Activated CD4-positive, CD25-positive, alpha-beta regulatory T cell treated with anti-CD3 and anti-CD28 coated beads, Interleukin-2, amount 50 U/mL, for 16 hours (primary cell): ENCODE measurements at regions not wholly inside any gene's neighbourhood (a gene's known extent, or its start where the extent isn't known, plus 50 kb on each side); places are given as distances from the start of the nearest gene placed in this dataset.
"Not testable (repeated sequence)": the region's sequence is repeated elsewhere in the genome, so short reads cannot be mapped to it uniquely, and the experiment has no call there.

Experiments used
- DNase-seq: peaks from one replicate; pipeline ENCODE4 v3.0.0-alpha.2; 2020; ENCODE audit warnings: low read depth, low spot score

DNA sequence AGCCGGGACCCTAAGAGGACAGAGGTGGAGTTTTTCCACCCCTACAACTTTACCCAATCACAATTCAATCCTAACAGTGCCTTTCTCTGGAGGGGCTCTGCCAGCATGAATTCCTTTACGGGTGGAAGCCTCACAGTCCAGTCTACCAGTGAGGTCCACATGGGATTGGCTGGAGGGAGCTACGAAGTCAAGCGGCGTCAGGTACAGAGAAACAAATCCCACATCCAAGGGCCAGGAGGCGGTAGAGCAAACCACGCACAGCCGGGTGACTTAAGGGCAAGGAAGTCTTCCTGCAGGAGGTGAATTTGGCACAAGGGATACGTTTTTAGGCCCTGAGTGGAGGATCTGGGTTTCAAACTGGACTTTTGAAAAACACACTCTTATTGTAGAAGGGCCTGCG, 199.6 kb downstream of the UQCRFS1 start:
- DNase-seq, result no peak

DNA sequence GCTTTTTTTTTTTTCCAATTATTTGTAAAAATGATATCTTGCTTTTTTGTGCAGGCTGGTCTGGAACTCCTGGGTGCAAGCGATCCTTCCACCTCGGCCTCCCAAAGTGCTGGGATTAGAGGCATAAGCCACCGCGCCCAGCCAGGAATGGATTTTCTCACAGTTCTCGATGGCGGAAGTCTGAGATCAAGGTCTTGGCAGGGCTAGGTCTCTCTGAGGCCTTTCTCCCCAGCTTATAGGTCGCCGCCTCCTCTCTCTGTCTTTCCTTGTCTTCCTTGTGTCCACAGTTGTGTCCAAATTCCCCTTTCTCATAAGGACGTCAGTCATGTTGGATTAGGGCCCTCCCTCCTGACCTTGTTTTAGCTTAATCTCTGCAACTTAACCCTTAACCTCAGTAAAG, 200.5 kb downstream of the UQCRFS1 start:
- DNase-seq, result no peak

GRCh38 chr19:29010276-29010675, 202.7 kb downstream of the UQCRFS1 start:
- DNase-seq, result no peak

DNA sequence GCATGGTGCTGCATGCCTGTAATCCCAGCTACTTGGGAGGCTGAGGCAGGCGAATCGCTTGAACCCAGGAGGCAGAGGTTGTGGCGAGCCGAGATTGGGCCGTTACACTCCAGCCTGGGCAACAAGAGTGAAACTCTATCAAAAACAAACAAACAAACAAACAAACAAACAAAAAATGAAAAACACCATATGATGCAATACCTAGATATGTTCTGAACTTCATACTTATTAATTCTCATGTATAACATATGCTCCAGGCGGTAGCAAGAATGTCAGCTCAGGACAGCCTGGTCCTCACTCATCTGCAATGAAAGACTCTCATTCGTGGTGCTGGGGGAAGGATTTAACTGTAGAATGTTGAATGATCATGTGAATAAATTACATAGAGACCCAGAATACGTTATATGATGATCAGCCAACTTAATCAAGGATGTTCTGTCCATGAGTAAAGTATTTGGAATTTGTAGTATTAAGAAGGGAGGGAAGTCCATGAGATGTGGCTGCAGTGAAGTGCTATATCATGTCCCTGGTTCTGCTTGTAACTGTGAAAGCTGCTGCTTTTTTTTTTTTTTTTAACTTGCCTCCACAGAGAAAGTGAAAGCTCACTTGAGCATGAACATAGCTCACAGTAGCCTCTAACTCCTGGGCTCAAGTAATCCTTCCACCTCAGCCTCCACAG, 206.8 kb downstream of the UQCRFS1 start:
- no peak for DNase-seq

DNA sequence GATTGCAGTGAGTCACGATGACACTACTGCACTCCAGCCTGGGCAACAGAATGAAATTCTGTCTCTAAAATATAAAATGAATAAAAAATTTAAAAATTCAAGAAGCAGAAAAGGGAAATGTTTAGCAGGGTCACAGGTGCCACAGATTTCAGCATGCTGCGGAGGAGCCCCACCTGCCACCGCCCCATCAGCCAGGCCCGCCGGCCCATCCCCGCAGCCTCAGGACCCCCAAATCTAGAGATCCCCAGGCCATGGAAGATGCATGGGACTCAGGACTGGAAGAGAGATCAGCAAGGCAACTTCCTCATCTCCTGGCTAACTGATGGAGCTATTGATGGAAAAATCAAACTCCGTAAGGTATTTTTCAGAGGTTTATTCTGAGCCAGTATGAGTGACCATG, 208.2 kb downstream of the UQCRFS1 start:
- no peak for DNase-seq

DNA sequence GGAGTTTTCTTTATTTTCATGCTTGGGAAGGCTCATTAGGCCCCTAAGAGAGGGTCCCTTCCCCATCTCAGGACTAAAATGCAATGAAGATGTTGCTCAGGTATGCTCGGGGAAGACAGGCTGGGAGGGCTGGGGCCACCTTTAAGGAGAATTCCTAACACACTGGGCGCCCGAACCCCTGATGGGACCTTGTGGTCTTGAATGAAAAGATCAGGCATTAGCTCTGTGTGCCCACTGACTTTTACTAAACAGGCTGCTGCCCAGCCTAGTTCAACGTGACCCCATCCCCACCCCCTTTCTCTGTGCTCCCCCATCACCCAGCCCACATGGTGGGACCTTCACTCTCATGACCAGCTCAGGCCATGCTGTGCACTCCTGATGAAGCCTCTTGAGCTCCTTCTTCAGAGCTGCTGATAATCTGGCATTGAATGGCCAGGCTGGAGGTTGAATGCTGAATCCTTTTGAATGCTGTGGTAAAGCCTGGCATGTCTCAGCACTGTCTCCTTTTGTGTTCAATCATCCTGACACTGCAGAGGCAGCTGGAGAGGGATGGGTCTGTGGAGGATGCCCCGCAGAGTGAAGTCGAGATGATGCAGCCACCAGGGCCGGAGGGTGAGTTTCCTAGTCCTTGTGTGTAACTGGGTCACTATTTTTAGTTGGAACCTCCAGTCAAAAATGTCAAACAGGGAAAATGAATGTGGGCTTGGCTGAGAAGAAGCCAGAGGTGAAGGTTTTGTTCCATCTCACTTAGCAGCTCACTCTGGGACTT, 209.1 kb downstream of the UQCRFS1 start:
- no peak for DNase-seq

- DNase-seq, result no peak
Measured at GRCh38 chr19:29002336-29002735, 210.6 kb downstream of the UQCRFS1 start.

DNA sequence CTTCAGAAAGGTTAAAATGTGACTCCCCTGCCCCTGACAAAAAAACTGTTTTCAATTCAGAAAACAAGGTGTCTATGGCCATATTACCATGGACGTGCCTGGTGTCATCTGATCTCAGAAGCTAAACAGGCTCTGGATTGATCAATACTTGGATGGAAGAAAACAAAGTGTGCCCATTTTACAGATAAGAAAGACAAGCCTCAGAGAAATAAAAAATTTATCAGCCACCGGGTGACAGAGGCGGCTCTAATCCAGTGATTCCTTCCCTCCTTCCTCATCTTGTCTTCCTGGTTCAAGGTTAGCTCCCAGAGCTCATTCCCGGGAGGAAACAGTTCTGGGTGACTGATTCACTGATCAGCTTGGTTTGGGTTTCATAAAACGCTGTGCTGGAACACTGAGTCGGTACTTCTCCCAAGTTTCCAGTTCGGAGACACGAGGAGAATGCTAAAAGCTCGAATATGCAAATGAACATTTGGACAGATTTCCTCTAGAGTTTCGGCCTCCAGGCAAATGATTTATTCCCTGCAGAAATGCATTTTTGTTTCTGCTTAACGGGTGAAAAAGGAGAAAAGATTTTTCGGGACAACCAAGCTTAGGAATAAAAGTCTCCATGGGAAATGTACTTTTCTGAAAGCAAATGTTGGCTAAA, 211.2 kb downstream of the UQCRFS1 start:
- no peak for DNase-seq

DNA sequence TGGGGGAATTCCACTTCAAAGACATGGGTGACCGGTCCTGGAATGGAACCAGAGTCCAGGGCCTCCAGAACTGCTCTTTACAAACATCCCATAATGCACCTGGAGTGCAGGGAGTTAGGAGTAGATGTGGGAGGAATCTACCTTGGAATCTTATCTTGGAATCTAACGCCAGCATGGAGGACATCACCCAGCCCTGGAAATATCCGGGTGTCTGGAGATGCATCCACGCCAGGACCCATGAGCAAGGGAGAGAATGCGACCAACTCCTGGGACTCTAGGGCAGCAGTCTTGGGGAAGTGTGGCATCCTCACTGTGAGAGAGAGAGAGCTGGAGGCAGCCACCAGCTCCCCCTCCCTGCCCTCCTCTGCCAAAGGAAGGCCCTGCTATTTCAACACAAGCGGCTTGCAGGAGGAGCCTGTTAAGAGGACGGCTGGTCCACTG, 211.8 kb downstream of the UQCRFS1 start:
- DNase-seq, result no peak

- DNase-seq, result no peak
Measured at GRCh38 chr19:28999724-29000433, 213.1 kb downstream of the UQCRFS1 start.

DNA sequence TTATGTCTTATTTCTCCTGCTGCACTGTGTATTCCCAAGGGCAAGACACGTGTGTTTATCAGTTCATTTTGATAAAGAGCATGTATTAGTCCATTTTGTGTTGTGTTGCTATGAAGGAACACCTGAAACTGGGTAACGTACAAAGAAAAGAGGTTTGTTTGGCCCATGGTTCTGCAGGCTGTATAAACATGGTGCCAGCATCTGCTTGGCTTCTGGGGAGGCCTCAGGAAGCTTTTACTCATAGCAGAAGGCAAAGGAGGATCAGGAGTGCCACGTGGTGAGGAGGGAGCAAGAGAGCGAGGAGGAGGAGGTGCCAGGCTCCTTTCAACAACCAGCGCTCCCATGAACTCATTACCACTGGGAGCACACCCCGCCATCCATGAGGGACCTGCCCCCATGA, 214.0 kb downstream of the UQCRFS1 start:
- no peak for DNase-seq

DNA sequence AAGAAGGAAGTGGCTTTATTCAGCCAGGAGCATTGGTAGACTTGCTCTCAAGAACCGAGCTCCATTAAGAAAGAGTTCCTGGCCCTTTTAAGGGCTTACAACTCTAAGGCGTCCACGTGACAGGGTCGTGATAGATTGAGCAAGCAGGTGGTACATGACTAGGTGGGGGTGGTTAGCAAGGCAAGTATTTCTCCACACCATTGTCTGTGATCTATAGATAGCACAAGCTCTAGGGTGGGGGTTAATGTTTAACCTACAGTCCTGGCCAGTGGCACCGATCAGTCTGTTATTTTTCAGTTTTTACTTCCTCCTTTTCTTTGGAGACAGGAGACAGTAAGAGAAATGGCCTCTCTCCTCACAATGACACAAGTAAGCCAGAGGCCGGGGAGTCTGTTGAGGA, 215.1 kb downstream of the UQCRFS1 start:
- DNase-seq, result not testable (repeated sequence)

DNA sequence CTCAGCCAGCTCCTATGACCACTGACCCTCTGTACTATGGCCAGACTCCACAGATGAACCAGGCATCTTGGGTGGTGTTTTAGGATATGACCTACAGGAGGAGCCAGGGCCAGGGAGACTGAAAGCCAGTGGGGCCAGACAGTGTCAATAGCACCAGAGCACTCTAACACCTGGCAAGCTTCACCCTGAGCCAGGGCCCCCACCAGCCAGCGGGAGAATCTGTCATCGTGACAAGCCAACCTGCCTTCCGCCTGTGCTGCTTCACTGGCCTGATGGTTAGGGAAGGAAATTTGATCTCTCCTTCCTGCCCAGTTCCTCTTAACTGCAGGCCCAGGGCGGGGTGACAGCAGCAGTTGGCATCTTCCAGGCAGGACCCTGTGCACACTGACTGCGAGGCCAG, 222.4 kb downstream of the UQCRFS1 start:
- DNase-seq, result no peak

DNA sequence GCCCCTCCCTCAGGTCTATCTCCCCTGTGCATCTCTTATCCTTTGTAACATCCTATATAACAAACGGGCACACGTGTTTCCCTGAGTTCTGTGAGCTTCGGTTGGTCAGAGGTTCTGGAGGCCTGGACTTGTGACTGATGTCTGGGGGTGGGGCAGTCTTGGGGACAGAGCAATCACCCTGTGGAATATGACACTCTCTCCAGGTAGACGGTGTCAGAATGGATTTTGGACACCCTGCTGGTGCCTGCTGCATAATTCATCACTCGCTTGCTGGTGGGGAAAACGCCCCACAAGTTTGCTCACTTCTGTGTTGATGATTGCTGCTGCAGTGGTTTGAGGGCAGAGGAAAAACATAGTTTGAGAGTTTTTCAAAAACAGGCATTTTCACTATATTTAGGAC, 223.2 kb downstream of the UQCRFS1 start:
- DNase-seq, result no peak

GRCh38 chr19:28988066-28988465, 224.9 kb downstream of the UQCRFS1 start:
- DNase-seq, result no peak

GRCh38 chr19:28987177-28987576, 225.8 kb downstream of the UQCRFS1 start:
- no peak for DNase-seq

DNA sequence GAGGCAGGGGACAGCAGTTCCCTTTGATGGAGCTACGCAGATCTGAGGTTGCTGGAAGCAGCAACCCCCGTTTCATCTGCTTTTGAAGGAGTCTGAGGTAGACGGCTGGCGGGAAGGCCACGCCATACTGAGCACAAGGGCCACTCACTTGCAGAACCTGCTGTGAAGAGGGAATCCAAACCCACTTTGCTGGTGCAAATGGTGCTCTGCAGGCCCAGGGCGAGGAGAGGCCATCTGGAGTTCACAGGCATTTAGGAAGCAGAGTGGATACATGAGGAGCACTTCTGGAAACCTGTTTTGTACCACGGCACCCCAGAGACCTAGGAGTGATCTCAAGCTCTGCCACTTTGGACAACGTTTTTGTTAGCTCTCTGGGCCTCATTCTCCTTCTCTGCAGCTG, 227.8 kb downstream of the UQCRFS1 start:
- no peak for DNase-seq

- no peak for DNase-seq
Measured at GRCh38 chr19:28984315-28984714, 228.6 kb downstream of the UQCRFS1 start.

DNA sequence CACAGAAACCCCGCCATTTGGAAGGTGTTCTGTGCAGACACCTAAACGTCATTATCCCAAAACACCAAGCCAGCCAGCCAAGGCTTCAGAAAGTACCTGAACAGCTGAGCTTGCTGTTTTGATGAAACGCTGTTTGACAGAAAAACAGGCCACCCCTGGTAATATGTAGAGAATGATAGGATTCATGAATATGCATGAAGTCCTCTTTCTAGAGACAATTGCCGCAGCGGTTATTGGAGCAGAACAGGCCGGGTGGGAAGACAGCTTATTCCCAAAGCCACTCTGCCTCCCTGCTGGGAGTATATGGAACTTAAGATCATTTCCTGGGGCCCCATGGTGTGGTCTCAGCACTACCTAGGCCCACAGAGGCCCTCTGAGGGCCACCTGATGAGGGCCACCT, 229.5 kb downstream of the UQCRFS1 start:
- DNase-seq, result no peak

- no peak for DNase-seq
Measured at GRCh38 chr19:28981994-28982393, 231.0 kb downstream of the UQCRFS1 start.

DNA sequence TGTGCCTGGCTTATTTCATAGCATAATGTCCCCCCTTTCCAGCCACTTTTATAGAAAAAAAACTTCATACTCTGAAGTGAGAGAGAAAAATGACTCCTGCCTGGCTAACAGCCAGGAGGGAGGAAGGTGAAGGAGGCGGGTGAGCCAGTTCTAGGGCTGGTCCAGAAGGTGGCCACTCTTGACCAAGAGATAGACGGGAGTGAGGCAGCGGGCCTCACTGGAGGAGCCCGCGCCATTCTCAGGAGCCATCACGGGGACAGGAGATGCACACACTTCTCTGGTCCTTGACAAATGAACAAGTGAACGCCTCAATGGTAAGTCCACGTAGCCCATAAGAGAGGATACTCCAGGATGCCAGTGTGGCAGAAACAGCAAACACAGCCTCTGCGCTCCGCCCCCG, 231.4 kb downstream of the UQCRFS1 start:
- DNase-seq, result no peak

DNA sequence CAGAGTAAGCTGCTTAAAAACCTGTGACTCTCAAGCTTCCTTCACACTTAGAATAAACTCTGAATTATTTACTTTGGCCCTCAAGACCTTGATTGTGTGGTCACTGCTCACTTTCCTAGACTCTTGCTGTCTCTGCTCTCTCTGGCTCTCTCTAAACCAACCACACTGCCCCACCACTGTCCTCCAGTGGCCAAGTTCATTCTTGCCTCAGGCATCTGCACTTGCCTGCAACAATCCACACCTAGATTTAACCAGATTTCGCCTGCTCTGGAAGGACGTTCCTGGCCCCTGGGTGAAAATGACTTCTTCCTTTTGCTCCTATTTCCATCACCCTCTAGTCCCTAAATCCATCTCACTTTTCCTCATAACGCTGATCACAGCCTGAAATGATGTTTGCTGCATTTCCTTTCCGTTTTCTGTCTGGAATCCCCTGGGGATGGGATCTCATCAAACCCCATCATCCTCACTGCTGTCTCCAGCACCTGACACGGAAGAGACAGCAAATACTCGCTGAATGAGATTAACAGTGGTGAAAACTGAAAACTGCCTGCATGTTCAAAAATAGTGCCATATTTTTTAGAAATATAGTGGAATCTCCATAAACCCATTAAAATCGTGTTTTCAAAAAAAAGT, 232.6 kb downstream of the UQCRFS1 start:
- DNase-seq, result no peak
